ENCODE measurements at regions not wholly inside any gene's neighbourhood (a gene's known extent, or its start where the extent isn't known, plus 50 kb on each side); places are given as distances from the start of the nearest gene placed in this dataset.

- H3K4me3 ChIP-seq (ENCODE audit: extremely low read depth in 1 of 4, insufficient read depth in 2 of 4, low read depth in 3 of 4, low read length in 4 of 4) = no peak overlapping the region
- no peak overlapping the region for H4K5ac ChIP-seq (ENCODE audit: insufficient read length, low read depth, low read length)
- no peak overlapping the region for H2BK20ac ChIP-seq (ENCODE audit: low read length)
- DNase-seq (ENCODE audit: low read depth in 1 of 2, low spot score in 2 of 2) (no peak), FAIRE-seq (no peak)
- H2BK12ac ChIP-seq (ENCODE audit: low read depth, low read length) = no peak overlapping the region
- H3K18ac ChIP-seq (ENCODE audit: extremely low read depth, low read length) = no peak overlapping the region
- H2BK15ac ChIP-seq (ENCODE audit: low read length) = no peak overlapping the region
- no peak overlapping the region for H3K14ac ChIP-seq (ENCODE audit: insufficient read length)
- H3K4me2 ChIP-seq (ENCODE audit: insufficient read depth in 1 of 2, low read depth in 2 of 2, low read length in 2 of 2) = no peak overlapping the region
- H4K8ac ChIP-seq (ENCODE audit: extremely low read depth, insufficient read depth, low read length) = no peak overlapping the region
- no peaks in the 10 kb centered on the region for H3K4me1 ChIP-seq (replicated peaks in 1 of 4; ENCODE audit: control insufficient read depth in 3 of 4, insufficient read depth in 4 of 4, low read length in 3 of 4)
- no peak overlapping the region for H3K27ac ChIP-seq (ENCODE audit: low read depth, low read length)
- H3K4ac ChIP-seq (replicated peaks; ENCODE audit: insufficient read length, low read depth, low read length) = no peak overlapping the region
- no peaks in the 10 kb centered on the region for H3K27me3 ChIP-seq (replicated peaks in 1 of 4; ENCODE audit: control insufficient read depth in 3 of 4, extremely low read depth in 1 of 4, insufficient read depth in 3 of 4, low read length in 3 of 4)
- H3K9ac ChIP-seq (replicated peaks in 1 of 4; ENCODE audit: extremely low read depth in 1 of 4, low read depth in 3 of 4, low read length in 3 of 4) = no peak overlapping the region
- H3K56ac ChIP-seq (replicated peaks; ENCODE audit: insufficient read length, low read depth, low read length) = no peak overlapping the region
- H3K9me3 ChIP-seq (ENCODE audit: insufficient read depth in 2 of 2, low read depth in 1 of 2, low read length in 1 of 2) = no peaks in the 10 kb centered on the region
- H3K23ac ChIP-seq (ENCODE audit: insufficient read length) = no peak overlapping the region
- H2AFZ ChIP-seq (ENCODE audit: low read length) = no peak overlapping the region
- H4K91ac ChIP-seq (replicated peaks; ENCODE audit: insufficient read length, low read length) = no peak overlapping the region
- H3K23me2 ChIP-seq (ENCODE audit: low read depth, low read length) = no peaks in the 10 kb centered on the region
- TF ChIP-seq EZH2 (IDR thresholded peaks at IDR 0.05; ENCODE audit: low read depth, low read length, severe bottlenecking) (no peak), SIRT6 (IDR thresholded peaks at IDR 0.05; ENCODE audit: low read length) (no peak), SP2 (IDR thresholded peaks at IDR 0.05; ENCODE audit: low read length) (no peak), SRF (IDR thresholded peaks at IDR 0.05; ENCODE audit: low read depth, low read length) (no peak)
- ChIA-PET POLR2A (ENCODE audit: partially characterized antibody) (no interaction called here), CTCF (ENCODE audit: partially characterized antibody) (interaction anchor here (0.9 kb wide), 1 partner anchor 32 kb away, joined by 3 read pairs; no protein-coding TSS in a partner anchor)
- H3K79me1 ChIP-seq (ENCODE audit: low read depth, low read length) = no peaks in the 10 kb centered on the region
- no peaks in the 10 kb centered on the region for H3K79me2 ChIP-seq (ENCODE audit: control insufficient read depth in 1 of 2, insufficient read depth in 2 of 2, low read length in 2 of 2)
- H2BK5ac ChIP-seq (ENCODE audit: low read depth, low read length) = no peak overlapping the region
- peaks cover 0 to 1% of the 10 kb centered on the region in 2 experiments for H4K20me1 ChIP-seq (replicated peaks in 1 of 2; ENCODE audit: control insufficient read depth in 1 of 2, insufficient read depth in 2 of 2, low read length in 2 of 2)
- no peak overlapping the region for H2BK120ac ChIP-seq (replicated peaks; ENCODE audit: low read depth, low read length)
- no peak overlapping the region for H2AK5ac ChIP-seq (ENCODE audit: low read depth, low read length)
- H3K36me3 ChIP-seq (ENCODE audit: control insufficient read depth in 2 of 4, insufficient read depth in 4 of 4, low read length in 3 of 4) = peaks cover 0 to 22% (median 6%) of the 10 kb centered on the region in 4 experiments; a peak in 3 of 8 replicates
These were observed 58.9 kb upstream of the ANKS1B start for GRCh38 chr12:100043631-100044030.
